ENCODE measurements at regions not wholly inside any gene's neighbourhood (a gene's known extent, or its start where the extent isn't known, plus 50 kb on each side); places are given as distances from the start of the nearest gene placed in this dataset.

DNA sequence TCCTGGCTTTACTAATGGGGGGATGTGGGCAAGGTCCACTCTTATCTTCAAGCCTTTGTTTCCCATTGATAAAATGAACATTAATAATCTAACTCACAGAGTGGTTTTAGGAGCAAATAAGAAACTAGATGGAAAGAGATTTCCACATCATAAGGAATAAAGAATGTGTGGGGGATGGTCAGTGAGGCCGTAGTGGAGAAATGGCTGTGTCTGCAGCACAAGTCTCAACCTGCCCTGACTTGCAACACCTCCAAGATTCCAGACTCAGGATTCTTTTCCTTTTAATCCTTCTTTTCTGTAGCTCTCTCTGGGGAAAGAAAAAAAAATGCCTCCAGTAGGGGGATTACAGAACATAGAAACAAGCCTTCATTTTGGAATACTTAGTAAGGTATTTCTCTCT is 124.2 kb upstream of the MEX3C start:
- no peak for TF ChIP-seq EZH2phosphoT487 (IDR thresholded peaks at IDR 0.05; ENCODE audit: borderline replicate concordance, low read depth, low read length)
- TF ChIP-seq, protein P1, sequence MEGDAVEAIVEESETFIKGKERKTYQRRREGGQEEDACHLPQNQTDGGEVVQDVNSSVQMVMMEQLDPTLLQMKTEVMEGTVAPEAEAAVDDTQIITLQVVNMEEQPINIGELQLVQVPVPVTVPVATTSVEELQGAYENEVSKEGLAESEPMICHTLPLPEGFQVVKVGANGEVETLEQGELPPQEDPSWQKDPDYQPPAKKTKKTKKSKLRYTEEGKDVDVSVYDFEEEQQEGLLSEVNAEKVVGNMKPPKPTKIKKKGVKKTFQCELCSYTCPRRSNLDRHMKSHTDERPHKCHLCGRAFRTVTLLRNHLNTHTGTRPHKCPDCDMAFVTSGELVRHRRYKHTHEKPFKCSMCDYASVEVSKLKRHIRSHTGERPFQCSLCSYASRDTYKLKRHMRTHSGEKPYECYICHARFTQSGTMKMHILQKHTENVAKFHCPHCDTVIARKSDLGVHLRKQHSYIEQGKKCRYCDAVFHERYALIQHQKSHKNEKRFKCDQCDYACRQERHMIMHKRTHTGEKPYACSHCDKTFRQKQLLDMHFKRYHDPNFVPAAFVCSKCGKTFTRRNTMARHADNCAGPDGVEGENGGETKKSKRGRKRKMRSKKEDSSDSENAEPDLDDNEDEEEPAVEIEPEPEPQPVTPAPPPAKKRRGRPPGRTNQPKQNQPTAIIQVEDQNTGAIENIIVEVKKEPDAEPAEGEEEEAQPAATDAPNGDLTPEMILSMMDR (conservative IDR thresholded peaks at IDR 0.05; ENCODE audit: low read length), result no peak
- H3K79me2 ChIP-seq (ENCODE audit: insufficient read depth, low read depth, low read length), result no peaks in the 10 kb centered on the region
- no peaks in the 10 kb centered on the region for H3K36me3 ChIP-seq (ENCODE audit: insufficient read depth, low read length)
- DNase-seq (ENCODE audit: low spot score), result no peak
- H3K9me2 ChIP-seq (ENCODE audit: insufficient read depth, low read length), result no peaks in the 10 kb centered on the region
- no peak overlapping the region for H3K27ac ChIP-seq (ENCODE audit: low read depth, low read length, poor library complexity, severe bottlenecking)
- intact Hi-C loops (cut with micrococcal nuclease; ENCODE audit: unreplicated experiment), result no loop called here
- no TSS peak for BruUV-seq (replicated peaks)
- CTCF ChIA-PET (ENCODE audit: unreplicated experiment), result no interaction called here
- H3K4me3 ChIP-seq (ENCODE audit: low read depth, low read length, poor library complexity, severe bottlenecking), result no peak overlapping the region
- no peaks in the 10 kb centered on the region for H3K9me3 ChIP-seq (ENCODE audit: low read length)
- H3K4me2 ChIP-seq (ENCODE audit: low read length), result no peak overlapping the region
- POLR2A ChIA-PET, result no interaction called here
- H3K4me1 ChIP-seq (ENCODE audit: insufficient read depth, low read length, poor library complexity, severe bottlenecking), result no peaks in the 10 kb centered on the region
- no peak overlapping the region for H2AFZ ChIP-seq (ENCODE audit: low read length)
- H4K20me1 ChIP-seq (ENCODE audit: insufficient read depth, low read length), result no peaks in the 10 kb centered on the region

- H3K27ac ChIP-seq (ENCODE audit: low read depth, low read length, poor library complexity, severe bottlenecking), result no peak overlapping the region
- DNase-seq (ENCODE audit: low spot score), result no peak
- no peaks in the 10 kb centered on the region for H3K36me3 ChIP-seq (ENCODE audit: insufficient read depth, low read length)
- H3K9me3 ChIP-seq (ENCODE audit: low read length), result no peaks in the 10 kb centered on the region
- H3K4me1 ChIP-seq (ENCODE audit: insufficient read depth, low read length, poor library complexity, severe bottlenecking), result no peaks in the 10 kb centered on the region
- BruUV-seq (replicated peaks), result no TSS peak
- CTCF ChIA-PET (ENCODE audit: unreplicated experiment), result no interaction called here
- intact Hi-C loops (cut with micrococcal nuclease; ENCODE audit: unreplicated experiment), result no loop called here
- no peak overlapping the region for H3K4me3 ChIP-seq (ENCODE audit: low read depth, low read length, poor library complexity, severe bottlenecking)
- no peak overlapping the region for H2AFZ ChIP-seq (ENCODE audit: low read length)
- H3K79me2 ChIP-seq (ENCODE audit: insufficient read depth, low read depth, low read length), result no peaks in the 10 kb centered on the region
- H4K20me1 ChIP-seq (ENCODE audit: insufficient read depth, low read length), result no peaks in the 10 kb centered on the region
- POLR2A ChIA-PET, result interaction anchor here (0.8 kb wide), 1 partner anchor 516 kb away, joined by 3 read pairs; no protein-coding TSS in a partner anchor
- no peak overlapping the region for H3K4me2 ChIP-seq (ENCODE audit: low read length)
- TF ChIP-seq, protein P1 (conservative IDR thresholded peaks at IDR 0.05; ENCODE audit: low read length), result no peak
- TF ChIP-seq EZH2phosphoT487 (IDR thresholded peaks at IDR 0.05; ENCODE audit: borderline replicate concordance, low read depth, low read length), result no peak
- no peaks in the 10 kb centered on the region for H3K9me2 ChIP-seq (ENCODE audit: insufficient read depth, low read length)
Measured at GRCh38 chr18:51323961-51324360, 126.5 kb upstream of the MEX3C start.

DNA sequence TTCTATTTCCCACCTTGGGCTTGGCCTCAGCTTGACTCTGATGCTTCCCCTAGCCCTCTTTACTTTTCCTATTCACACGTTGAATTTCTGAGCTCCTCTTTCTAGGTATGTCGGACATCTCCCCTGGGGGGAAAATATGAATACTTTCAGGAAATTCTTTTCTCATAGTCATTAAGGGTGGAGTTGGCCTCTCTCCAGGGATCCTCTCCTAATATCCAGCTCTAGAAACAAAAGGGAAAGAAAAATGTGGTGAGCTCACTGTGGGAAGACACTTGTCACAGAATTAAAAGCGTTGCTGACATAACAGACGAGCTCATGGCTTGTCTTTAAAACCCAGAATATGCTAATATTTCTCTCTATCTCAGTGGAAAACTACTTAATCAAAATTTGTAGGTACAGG is 132.7 kb upstream of the MEX3C start:
- POLR2A ChIA-PET, result interaction anchor here (0.7 to 2.1 kb wide), 2 partner anchors 9 to 16 kb away, joined by 3 to 6 read pairs; no protein-coding TSS in a partner anchor
- H3K9me3 ChIP-seq (ENCODE audit: low read length), result no peaks in the 10 kb centered on the region

More for the DNA sequence above, 132.7 kb upstream of the MEX3C start:
- H3K4me1 ChIP-seq (ENCODE audit: insufficient read depth, low read length, poor library complexity, severe bottlenecking), result no peaks in the 10 kb centered on the region
- H3K36me3 ChIP-seq (ENCODE audit: insufficient read depth, low read length), result no peaks in the 10 kb centered on the region
- intact Hi-C loops (cut with micrococcal nuclease; ENCODE audit: unreplicated experiment), result no loop called here
- H3K4me2 ChIP-seq (ENCODE audit: low read length), result no peak overlapping the region
- H4K20me1 ChIP-seq (ENCODE audit: insufficient read depth, low read length), result no peaks in the 10 kb centered on the region
- H3K27ac ChIP-seq (ENCODE audit: low read depth, low read length, poor library complexity, severe bottlenecking), result no peak overlapping the region
- H2AFZ ChIP-seq (ENCODE audit: low read length), result no peak overlapping the region
- H3K9me2 ChIP-seq (ENCODE audit: insufficient read depth, low read length), result no peaks in the 10 kb centered on the region
- DNase-seq (ENCODE audit: low spot score), result no peak
- H3K79me2 ChIP-seq (ENCODE audit: insufficient read depth, low read depth, low read length), result no peaks in the 10 kb centered on the region
- TF ChIP-seq, protein P1 (conservative IDR thresholded peaks at IDR 0.05; ENCODE audit: low read length), result no peak
- TF ChIP-seq EZH2phosphoT487 (IDR thresholded peaks at IDR 0.05; ENCODE audit: borderline replicate concordance, low read depth, low read length), result no peak
- no peak overlapping the region for H3K4me3 ChIP-seq (ENCODE audit: low read depth, low read length, poor library complexity, severe bottlenecking)
- no TSS peak for BruUV-seq (replicated peaks)
- CTCF ChIA-PET (ENCODE audit: unreplicated experiment), result no interaction called here

Data from OCI-LY7 (cell line).